Activated B cell treated with CpG ODN at 0.5 μM for 24 hours (primary cell): ENCODE measurements at regions not wholly inside any gene's neighbourhood (a gene's known extent, or its start where the extent isn't known, plus 50 kb on each side); places are given as distances from the start of the nearest gene placed in this dataset.

Experiments used
- ATAC-seq: fragments of 200-7000 bp; cut with Tn5 transposase; one replicate; pipeline ENCODE4 v1.10.0; 2021; ENCODE audit warnings: low read depth, mild to moderate bottlenecking, moderate library complexity
- CTCF ChIA-PET: fragments of 350-600 bp; sonication (Branson Sonifier 250); formaldehyde crosslinking; loops from one replicate; lab custom pipeline; 2021; ENCODE audit warnings: antibody characterized with exemption; lab: Charles Lee
- POLR2A ChIA-PET: fragments of 350-600 bp; sonication (Branson Sonifier 250); formaldehyde crosslinking; loops from one replicate; lab custom pipeline; 2021; ENCODE audit warnings: antibody characterized with exemption; lab: Charles Lee
- DNase-seq: peaks from one replicate; pipeline ENCODE4 v3.0.0; 2022
- H3K27ac Mint-ChIP-seq: one replicate; pipeline ENCODE4 v1.8.0; 2020; ENCODE audit warnings: mixed read lengths
- H3K27me3 Mint-ChIP-seq: one replicate; pipeline ENCODE4 v1.8.0; 2021; ENCODE audit warnings: mixed read lengths
- H3K36me3 Mint-ChIP-seq: one replicate; pipeline ENCODE4 v1.8.0; 2021; ENCODE audit warnings: low read depth, mixed read lengths
- H3K4me1 Mint-ChIP-seq: one replicate; pipeline ENCODE4 v1.8.0; 2021; ENCODE audit warnings: mixed read lengths
- H3K4me3 Mint-ChIP-seq: one replicate; pipeline ENCODE4 v1.8.0; 2020; ENCODE audit warnings: mild to moderate bottlenecking, mixed read lengths
- H3K9me3 Mint-ChIP-seq: one replicate; pipeline ENCODE4 v1.8.0; 2020; ENCODE audit warnings: mixed read lengths
- CTCF ChIP-seq: fragments of 200-600 bp; IDR thresholded peaks from one replicate; pipeline ENCODE4 v1.8.0; 2022; ENCODE audit warnings: antibody characterized with exemption, mild to moderate bottlenecking
- intact Hi-C: fragments of 100-400 bp; cut with micrococcal nuclease; formaldehyde crosslinking; loops from one replicate; pipeline ENCODE4 v1.15.1; 2024

GRCh38 chr19:30775956-30776355 is 403.8 kb downstream of the ZNF536 start:
- peaks cover 9% of the 10 kb centered on the region for H3K9me3 Mint-ChIP-seq
- no peak for TF ChIP-seq CTCF
- ChIA-PET POLR2A (no interaction called here), CTCF (no interaction called here)
- ATAC-seq = no peak
- no peak overlapping the region for H3K27ac Mint-ChIP-seq
- intact Hi-C loops = no loop called here
- H3K27me3 Mint-ChIP-seq = no peaks in the 10 kb centered on the region
- DNase-seq = no peak
- no peaks in the 10 kb centered on the region for H3K4me1 Mint-ChIP-seq
- H3K4me3 Mint-ChIP-seq = no peak overlapping the region
- H3K36me3 Mint-ChIP-seq = no peaks in the 10 kb centered on the region

- no peak overlapping the region for H3K27ac Mint-ChIP-seq
- DNase-seq (no peak), ATAC-seq (no peak)
- TF ChIP-seq CTCF = no peak
- peaks cover 9% of the 10 kb centered on the region for H3K9me3 Mint-ChIP-seq
- H3K4me3 Mint-ChIP-seq = no peak overlapping the region
- intact Hi-C loops = no loop called here
- ChIA-PET POLR2A (no interaction called here), CTCF (no interaction called here)
- H3K4me1 Mint-ChIP-seq = no peaks in the 10 kb centered on the region
- no peaks in the 10 kb centered on the region for H3K36me3 Mint-ChIP-seq
- H3K27me3 Mint-ChIP-seq = no peaks in the 10 kb centered on the region
These were observed 402.1 kb downstream of the ZNF536 start for GRCh38 chr19:30774252-30774766.

GRCh38 chr19:30762651-30763050 is 390.5 kb downstream of the ZNF536 start:
- DNase-seq = no peak
- H3K4me1 Mint-ChIP-seq = no peaks in the 10 kb centered on the region
- H3K36me3 Mint-ChIP-seq = no peaks in the 10 kb centered on the region
- no peak overlapping the region for H3K27ac Mint-ChIP-seq
- intact Hi-C loops = no loop called here
- ChIA-PET CTCF (no interaction called here), POLR2A (no interaction called here)
- no peak overlapping the region for H3K4me3 Mint-ChIP-seq
- no peaks in the 10 kb centered on the region for H3K27me3 Mint-ChIP-seq
- no peak for ATAC-seq
- TF ChIP-seq CTCF = no peak
- peaks cover 9% of the 10 kb centered on the region for H3K9me3 Mint-ChIP-seq

GRCh38 chr19:30760014-30760413 is 387.8 kb downstream of the ZNF536 start:
- intact Hi-C loops = no loop called here
- Mint-ChIP-seq H3K27me3 (no peaks in the 10 kb centered on the region), H3K9me3 (peaks cover 13% of the 10 kb centered on the region), H3K4me1 (no peaks in the 10 kb centered on the region), H3K27ac (no peak overlapping the region), H3K4me3 (no peak overlapping the region), H3K36me3 (no peaks in the 10 kb centered on the region)
- DNase-seq (no peak), ATAC-seq (no peak)
- ChIA-PET CTCF (no interaction called here), POLR2A (no interaction called here)
- no peak for TF ChIP-seq CTCF

- DNase-seq = no peak
- Mint-ChIP-seq H3K27ac (no peak overlapping the region), H3K27me3 (no peaks in the 10 kb centered on the region), H3K36me3 (no peaks in the 10 kb centered on the region), H3K9me3 (peaks cover 6% of the 10 kb centered on the region), H3K4me3 (no peak overlapping the region), H3K4me1 (no peaks in the 10 kb centered on the region)
- no peak for ATAC-seq
- ChIA-PET POLR2A (no interaction called here), CTCF (no interaction called here)
- no peak for TF ChIP-seq CTCF
- intact Hi-C loops = no loop called here
These were observed 385.8 kb downstream of the ZNF536 start for GRCh38 chr19:30757837-30758617.
